ENCODE measurements at regions not wholly inside any gene's neighbourhood (a gene's known extent, or its start where the extent isn't known, plus 50 kb on each side); places are given as distances from the start of the nearest gene placed in this dataset.

- TF ChIP-seq POLR2AphosphoS5 (IDR thresholded peaks at IDR 0.05; ENCODE audit: low read depth, low read length) (no peak), SIN3A (IDR thresholded peaks at IDR 0.05; ENCODE audit: borderline replicate concordance, insufficient read depth, low read length) (no peak), REST (IDR thresholded peaks at IDR 0.05; ENCODE audit: insufficient read depth in 1 of 2, low read depth in 2 of 2, low read length in 2 of 2) (no peak)
Observed at GRCh38 chr3:117910820-117911521, 1123.7 kb downstream of the IGSF11 start.

All from PFSK-1 (cell line).